ENCODE measurements at regions not wholly inside any gene's neighbourhood (a gene's known extent, or its start where the extent isn't known, plus 50 kb on each side); places are given as distances from the start of the nearest gene placed in this dataset.
"Not testable (repeated sequence)": the region's sequence is repeated elsewhere in the genome, so short reads cannot be mapped to it uniquely, and the experiment has no call there.

GRCh38 chr3:176839901-176840300 lies 357.4 kb downstream of the TBL1XR1 start:
- Histone ChIP-seq H3K9me3 (no peaks in the 10 kb centered on the region), H3K27ac (no peak overlapping the region), H3K36me3 (no peaks in the 10 kb centered on the region), H3K4me3 (no peak overlapping the region), H3K4me1 (no peaks in the 10 kb centered on the region), H3K27me3 (no peaks in the 10 kb centered on the region)
- TF ChIP-seq, protein P1, sequence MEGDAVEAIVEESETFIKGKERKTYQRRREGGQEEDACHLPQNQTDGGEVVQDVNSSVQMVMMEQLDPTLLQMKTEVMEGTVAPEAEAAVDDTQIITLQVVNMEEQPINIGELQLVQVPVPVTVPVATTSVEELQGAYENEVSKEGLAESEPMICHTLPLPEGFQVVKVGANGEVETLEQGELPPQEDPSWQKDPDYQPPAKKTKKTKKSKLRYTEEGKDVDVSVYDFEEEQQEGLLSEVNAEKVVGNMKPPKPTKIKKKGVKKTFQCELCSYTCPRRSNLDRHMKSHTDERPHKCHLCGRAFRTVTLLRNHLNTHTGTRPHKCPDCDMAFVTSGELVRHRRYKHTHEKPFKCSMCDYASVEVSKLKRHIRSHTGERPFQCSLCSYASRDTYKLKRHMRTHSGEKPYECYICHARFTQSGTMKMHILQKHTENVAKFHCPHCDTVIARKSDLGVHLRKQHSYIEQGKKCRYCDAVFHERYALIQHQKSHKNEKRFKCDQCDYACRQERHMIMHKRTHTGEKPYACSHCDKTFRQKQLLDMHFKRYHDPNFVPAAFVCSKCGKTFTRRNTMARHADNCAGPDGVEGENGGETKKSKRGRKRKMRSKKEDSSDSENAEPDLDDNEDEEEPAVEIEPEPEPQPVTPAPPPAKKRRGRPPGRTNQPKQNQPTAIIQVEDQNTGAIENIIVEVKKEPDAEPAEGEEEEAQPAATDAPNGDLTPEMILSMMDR (IDR thresholded peaks at IDR 0.05): no peak
- DNase-seq (no peak), ATAC-seq (no peak), FAIRE-seq (no peak)
- 69 to 75% methylated on average over 2 of the region's 2 CpGs for WGBS, 2 donors
- intact Hi-C loops (cut with DNase I): no loop called here

GRCh38 chr3:176839466-176839865 lies 357.8 kb downstream of the TBL1XR1 start:
- DNase-seq: no peak
- Histone ChIP-seq H3K27me3 (no peaks in the 10 kb centered on the region), H3K4me1 (no peaks in the 10 kb centered on the region), H3K36me3 (no peaks in the 10 kb centered on the region), H3K27ac (no peak overlapping the region), H3K9me3 (no peaks in the 10 kb centered on the region), H3K4me3 (no peak overlapping the region)
- TF ChIP-seq, protein P1 (IDR thresholded peaks at IDR 0.05): no peak
- FAIRE-seq: no peak
- intact Hi-C loops (cut with DNase I): no loop called here
- WGBS, 2 donors: 69 to 70% methylated on average over 3 of the region's 3 CpGs
- no peak for ATAC-seq

DNA sequence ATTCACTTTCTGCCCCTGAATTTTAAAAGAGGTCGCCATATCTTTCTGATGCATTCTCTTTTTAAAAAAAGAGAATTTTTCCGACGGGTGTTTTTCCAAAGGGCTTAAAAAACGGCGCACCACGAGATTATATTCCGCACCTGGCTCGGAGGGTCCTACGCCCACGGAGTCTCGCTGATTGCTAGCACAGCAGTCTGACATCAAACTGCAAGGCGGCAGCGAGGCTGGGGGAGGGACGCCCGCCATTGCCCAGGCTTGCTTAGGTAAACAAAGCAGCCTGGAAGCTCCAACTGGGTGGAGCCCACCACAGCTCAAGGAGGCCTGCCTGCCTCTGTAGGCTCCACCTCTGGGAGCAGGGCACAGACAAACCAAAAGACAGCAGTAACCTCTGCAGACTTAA lies 370.0 kb downstream of the TBL1XR1 start:
- 86 to 93% methylated on average over 15 of the region's 15 CpGs for WGBS, 2 donors

GRCh38 chr3:176824811-176825210 lies 372.5 kb downstream of the TBL1XR1 start:
- ATAC-seq (no peak), DNase-seq (no peak), FAIRE-seq (no peak)
- Histone ChIP-seq H3K4me1 (no peaks in the 10 kb centered on the region), H3K27ac (no peak overlapping the region), H3K9me3 (no peaks in the 10 kb centered on the region), H3K4me3 (no peak overlapping the region), H3K27me3 (no peaks in the 10 kb centered on the region), H3K36me3 (no peaks in the 10 kb centered on the region)
- intact Hi-C loops (cut with DNase I): no loop called here
- WGBS, 2 donors: 31 to 53% methylated on average over 3 of the region's 3 CpGs
- TF ChIP-seq, protein P1 (IDR thresholded peaks at IDR 0.05): no peak

More for the DNA sequence above, 370.0 kb downstream of the TBL1XR1 start:
- H3K27me3 ChIP-seq; H3K4me1 ChIP-seq; ATAC-seq; H3K36me3 ChIP-seq; H3K27ac ChIP-seq; intact Hi-C loops (cut with DNase I); FAIRE-seq; H3K9me3 ChIP-seq; H3K4me3 ChIP-seq; DNase-seq: not testable (repeated sequence)

DNA sequence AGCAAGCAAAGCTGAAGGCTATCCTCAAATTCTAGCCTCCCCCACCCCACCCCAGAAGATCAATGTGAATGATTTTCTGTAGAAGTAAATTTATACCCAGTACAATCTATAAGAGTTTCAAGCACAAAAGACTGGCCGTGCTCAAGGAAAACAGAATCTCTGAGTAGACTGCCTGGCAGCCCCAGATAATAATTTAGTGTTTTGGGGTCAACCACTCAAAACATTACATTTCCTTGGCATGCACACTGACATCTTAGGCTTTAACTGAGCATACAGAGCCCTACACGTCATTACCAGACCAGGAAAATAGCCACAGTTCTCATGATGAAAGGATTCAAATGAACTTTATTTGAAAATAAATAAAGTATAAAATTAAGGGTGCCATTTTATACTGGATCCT lies 376.5 kb downstream of the TBL1XR1 start:
- FAIRE-seq (no peak), ATAC-seq (no peak), DNase-seq (no peak)
- 85 to 86% methylated on average over 2 of the region's 2 CpGs for WGBS, 2 donors
- Histone ChIP-seq H3K27ac (no peak overlapping the region), H3K9me3 (no peaks in the 10 kb centered on the region), H3K36me3 (no peaks in the 10 kb centered on the region), H3K4me3 (no peak overlapping the region), H3K4me1 (no peaks in the 10 kb centered on the region), H3K27me3 (no peaks in the 10 kb centered on the region)
- intact Hi-C loops (cut with DNase I): no loop called here
- TF ChIP-seq, protein P1 (IDR thresholded peaks at IDR 0.05): no peak

GRCh38 chr3:176816937-176817336 lies 380.3 kb downstream of the TBL1XR1 start:
- Histone ChIP-seq H3K36me3 (no peaks in the 10 kb centered on the region), H3K27me3 (no peaks in the 10 kb centered on the region), H3K4me1 (no peaks in the 10 kb centered on the region), H3K27ac (no peak overlapping the region), H3K4me3 (no peak overlapping the region), H3K9me3 (no peaks in the 10 kb centered on the region)
- ATAC-seq: no peak
- 86 to 91% methylated on average over 18 of the region's 18 CpGs for WGBS, 2 donors
- intact Hi-C loops (cut with DNase I): no loop called here
- no peak for DNase-seq
- FAIRE-seq: no peak
- TF ChIP-seq, protein P1 (IDR thresholded peaks at IDR 0.05): no peak
